Heart left ventricle (tissue), 16 donors: ENCODE measurements at regions not wholly inside any gene's neighbourhood (a gene's known extent, or its start where the extent isn't known, plus 50 kb on each side); places are given as distances from the start of the nearest gene placed in this dataset.
"Not testable (repeated sequence)": the region's sequence is repeated elsewhere in the genome, so short reads cannot be mapped to it uniquely, and the experiment has no call there.

Experiments
- ATAC-seq, 4 donors: fragments of 200-7000 bp; cut with Tn5 transposase; one replicate each; pipeline ENCODE4 v1.9.1; 2020 to 2022; ENCODE audit warnings: moderate library complexity in 4 of 4, mild to moderate bottlenecking in 3 of 4, moderate number of reproducible peaks in 1 of 4
- DNase-seq, 5 donors: peaks; one replicate each; pipeline ENCODE4 v3.0.0-alpha.2; 2020
- H3K27ac ChIP-seq, 12 donors: fragments of 200-600 bp; sonication (generic) in 4 of 12; one replicate each; pipeline versions ENCODE4 v1.5.0 to v1.8.0; 2016 to 2022; ENCODE audit warnings: mild to moderate bottlenecking in 2 of 12
- H3K27me3 ChIP-seq, 9 donors: fragments of 200-600 bp; sonication (generic) in 2 of 9; one replicate each; pipeline versions ENCODE4 v1.5.1 to v1.8.0; 2016 to 2022; ENCODE audit warnings: mild to moderate bottlenecking in 3 of 9
- H3K36me3 ChIP-seq, 9 donors: fragments of 200-600 bp; sonication (generic) in 2 of 9; one replicate each; pipeline versions ENCODE4 v1.5.0 to v1.8.0; 2018 to 2022; ENCODE audit warnings: mild to moderate bottlenecking in 2 of 9
- H3K4me1 ChIP-seq, 12 donors: fragments of 200-600 bp; sonication (generic) in 4 of 12; one replicate each; pipeline versions ENCODE4 v1.5.0 to v1.8.0; 2016 to 2022; ENCODE audit warnings: mild to moderate bottlenecking in 3 of 12
- H3K4me3 ChIP-seq, 12 donors: fragments of 200-600 bp; sonication (generic) in 4 of 12; one replicate each; pipeline versions ENCODE4 v1.5.0 to v1.8.0; 2017 to 2022; ENCODE audit warnings: mild to moderate bottlenecking in 9 of 12, moderate library complexity in 4 of 12
- H3K9me3 ChIP-seq, 12 donors: fragments of 200-600 bp; sonication (generic) in 4 of 12; one replicate each; pipeline versions ENCODE4 v1.5.0 to v1.8.0; 2016 to 2022; ENCODE audit warnings: mild to moderate bottlenecking in 1 of 12
- POLR2A ChIP-seq, 2 donors: fragments of 450-650 bp; IDR thresholded peaks; one replicate each; pipeline ENCODE4 v1.6.1; 2017; ENCODE audit warnings: antibody characterized with exemption in 2 of 2, mild to moderate bottlenecking in 2 of 2, moderate library complexity in 2 of 2
- WGBS, 4 donors: extraction: QIAGEN DNeasy Blood & Tissue Kit in 2 of 4; methylation state at CpG; one replicate each; pipeline versions ENCODE4 v1.1.5 to v1.1.7; 2013 to 2018; 5-methylcytosine and 5-hydroxymethylcytosine counted together
- intact Hi-C, 10 donors: fragments of 100-400 bp; cut with DNase I; formaldehyde crosslinking; loops; one replicate each; pipeline versions ENCODE4 v1.11.1 to v1.14.2; 2022
- TF ChIP-seq, protein P1 (sequence below), 12 donors: fragments of 200-600 bp; sonication (generic) in 4 of 12; IDR thresholded peaks; one replicate each; pipeline versions ENCODE4 v1.5.0 to v1.8.0; 2018 to 2022; ENCODE audit warnings: antibody characterized with exemption in 12 of 12, mild to moderate bottlenecking in 5 of 12
- donor health status: ischemic (EF 13 %, LVEDD 7.1; RV severe dilation, severe dysfunction).
- donor health status: healthy with polysubstance abuse.
- donor health status: DM: no; HTN: yes; CAD: no.
- donor health status: DM: no; HTN: no; CAD: no.
- donor health status: ischemic (EF 25% LVEDD 6.9; RV normal size, moderate dysfunction).
- donor health status: ischemic (EF 25% LVEDD 5.7; RV mildly dilated, moderate dysfunction).
- donor health status: healthy.
- donor health status: DM: yes; HTN: yes; CAD: no.
- donor health status: ischemic (EF 35%, LVEDD 5.7; RV mildly dilated, moderate dysfunction).
- donor health status: nonischemic (EF 11% LVEDD 7.7; RV severe dilation, severe dysfunction).
- donor health status: DM: yes; HTN: yes; CAD: no.
- donor health status: PGD.
- donor health status: ischemic (EF 29% LVEDD 5.4; RV normal size, mild dysfunction).
- donor health status: nonischemic (EF 23%, LVEDD 6.1; RV moderate dilation, normal function).

DNA sequence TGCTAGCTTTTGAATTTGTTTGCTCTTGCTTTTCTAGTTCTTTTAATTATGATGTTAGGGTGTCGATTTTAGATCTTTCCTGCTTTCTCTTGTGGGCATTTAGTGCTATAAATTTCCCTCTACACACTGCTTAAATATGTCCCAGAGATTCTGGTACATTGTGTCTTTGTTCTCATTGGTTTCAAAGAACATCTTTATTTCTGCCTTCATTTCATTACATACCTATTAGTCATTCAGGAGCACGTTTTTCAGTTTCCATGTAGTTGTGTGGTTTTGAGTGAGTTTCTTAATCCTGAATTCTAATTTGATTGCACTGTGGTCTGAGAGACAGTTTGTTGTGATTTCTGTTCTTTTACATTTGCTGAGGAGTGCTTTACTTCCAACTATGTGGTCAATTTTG is 51.2 kb upstream of the MB21D2 start:
- H3K4me3 ChIP-seq, H3K4me1 ChIP-seq, H3K27ac ChIP-seq, ATAC-seq, H3K36me3 ChIP-seq, H3K27me3 ChIP-seq, intact Hi-C loops, H3K9me3 ChIP-seq, DNase-seq: not testable (repeated sequence)
- 64 to 79% (median 76%) methylated on average over 1 to 2 of the region's 2 CpGs for WGBS, 4 donors

GRCh38 chr3:192980632-192981031 is 63.0 kb upstream of the MB21D2 start:
- Histone ChIP-seq H3K9me3 (peaks cover 0 to 20% (median 0%) of the 10 kb centered on the region in 12 donors), H3K4me1 (no peaks in the 10 kb centered on the region), H3K36me3 (no peaks in the 10 kb centered on the region), H3K27ac (no peak overlapping the region), H3K4me3 (no peak overlapping the region), H3K27me3 (peaks cover 0 to 3% (median 0%) of the 10 kb centered on the region in 9 donors)
- 47 to 54% (median 52%) methylated on average over 5 of the region's 5 CpGs for WGBS, 4 donors
- ATAC-seq (no peak), DNase-seq (no peak)
- intact Hi-C loops, result no loop called here
- TF ChIP-seq POLR2A (IDR thresholded peaks at IDR 0.05), result no peak
- TF ChIP-seq, protein P1, sequence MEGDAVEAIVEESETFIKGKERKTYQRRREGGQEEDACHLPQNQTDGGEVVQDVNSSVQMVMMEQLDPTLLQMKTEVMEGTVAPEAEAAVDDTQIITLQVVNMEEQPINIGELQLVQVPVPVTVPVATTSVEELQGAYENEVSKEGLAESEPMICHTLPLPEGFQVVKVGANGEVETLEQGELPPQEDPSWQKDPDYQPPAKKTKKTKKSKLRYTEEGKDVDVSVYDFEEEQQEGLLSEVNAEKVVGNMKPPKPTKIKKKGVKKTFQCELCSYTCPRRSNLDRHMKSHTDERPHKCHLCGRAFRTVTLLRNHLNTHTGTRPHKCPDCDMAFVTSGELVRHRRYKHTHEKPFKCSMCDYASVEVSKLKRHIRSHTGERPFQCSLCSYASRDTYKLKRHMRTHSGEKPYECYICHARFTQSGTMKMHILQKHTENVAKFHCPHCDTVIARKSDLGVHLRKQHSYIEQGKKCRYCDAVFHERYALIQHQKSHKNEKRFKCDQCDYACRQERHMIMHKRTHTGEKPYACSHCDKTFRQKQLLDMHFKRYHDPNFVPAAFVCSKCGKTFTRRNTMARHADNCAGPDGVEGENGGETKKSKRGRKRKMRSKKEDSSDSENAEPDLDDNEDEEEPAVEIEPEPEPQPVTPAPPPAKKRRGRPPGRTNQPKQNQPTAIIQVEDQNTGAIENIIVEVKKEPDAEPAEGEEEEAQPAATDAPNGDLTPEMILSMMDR (IDR thresholded peaks at IDR 0.05), result no peak

DNA sequence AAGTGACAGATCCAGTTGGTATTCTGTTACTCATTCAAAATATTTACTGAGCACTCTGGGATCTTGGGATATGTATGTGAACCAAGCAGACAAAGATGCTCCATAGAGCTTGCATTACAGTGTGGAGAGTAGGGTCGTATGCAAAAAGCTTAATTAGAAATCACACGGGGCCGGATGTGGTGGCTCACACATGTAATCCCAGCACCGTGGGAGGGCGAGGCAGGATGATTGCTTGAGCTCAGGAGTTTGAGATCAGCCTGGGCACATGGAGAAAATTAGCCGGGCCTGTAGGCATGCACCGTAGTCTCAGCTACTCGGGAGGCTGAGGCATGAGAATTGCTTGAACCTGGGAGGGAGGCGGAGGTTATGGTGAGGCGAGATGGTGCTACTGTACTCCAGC is 68.7 kb upstream of the MB21D2 start:
- intact Hi-C loops, result no loop called here
- Histone ChIP-seq H3K27me3 (no peaks in the 10 kb centered on the region), H3K36me3 (no peaks in the 10 kb centered on the region), H3K27ac (no peak overlapping the region), H3K4me1 (no peaks in the 10 kb centered on the region), H3K9me3 (no peaks in the 10 kb centered on the region), H3K4me3 (no peak overlapping the region)
- ATAC-seq (no peak), DNase-seq (no peak)
- WGBS, 4 donors, result 94% methylated on average over 10 of the region's 10 CpGs
- no peak for TF ChIP-seq POLR2A (IDR thresholded peaks at IDR 0.05)
- TF ChIP-seq, protein P1 (IDR thresholded peaks at IDR 0.05), result no peak

DNA sequence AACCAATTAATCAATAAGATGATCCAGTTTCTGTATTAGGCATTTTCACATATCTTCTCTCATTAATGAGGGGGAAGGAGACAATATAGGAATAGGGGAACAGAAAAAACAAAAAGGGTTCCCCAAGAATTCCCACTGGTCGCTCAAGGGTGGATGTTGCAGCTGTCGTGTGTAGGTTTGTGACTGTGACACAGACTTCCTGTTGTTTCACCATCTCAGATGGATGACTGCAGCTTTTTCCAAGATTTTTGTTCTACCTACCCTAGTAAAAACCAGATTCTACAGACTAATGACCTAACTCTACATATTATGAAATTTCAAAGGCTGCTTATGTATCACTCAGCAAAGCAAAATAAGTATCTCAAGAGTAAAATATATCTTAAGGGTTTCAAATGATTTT is 73.7 kb upstream of the MB21D2 start:
- no peaks in the 10 kb centered on the region for H3K27me3 ChIP-seq
- TF ChIP-seq, protein P1 (IDR thresholded peaks at IDR 0.05), result no peak
- no peak for TF ChIP-seq POLR2A (IDR thresholded peaks at IDR 0.05)
- DNase-seq (no peak), ATAC-seq (no peak)
- H3K9me3 ChIP-seq, result no peaks in the 10 kb centered on the region
- H3K4me1 ChIP-seq, result peaks cover 0 to 13% (median 5%) of the 10 kb centered on the region in 12 donors
- no peaks in the 10 kb centered on the region for H3K36me3 ChIP-seq
- H3K27ac ChIP-seq, result no peak overlapping the region
- 63 to 91% (median 76%) methylated on average over 2 of the region's 2 CpGs for WGBS, 4 donors
- no peak overlapping the region for H3K4me3 ChIP-seq
- intact Hi-C loops, result no loop called here

- intact Hi-C loops, result no loop called here
- H3K27me3 ChIP-seq, result no peaks in the 10 kb centered on the region
- no peaks in the 10 kb centered on the region for H3K9me3 ChIP-seq
- no peak overlapping the region for H3K4me3 ChIP-seq
- H3K36me3 ChIP-seq, result no peaks in the 10 kb centered on the region
- DNase-seq (no peak), ATAC-seq (no peak)
- 94 to 98% (median 96%) methylated on average over 6 of the region's 6 CpGs for WGBS, 4 donors
- peaks cover 0 to 13% (median 5%) of the 10 kb centered on the region in 12 donors for H3K4me1 ChIP-seq
- no peak overlapping the region for H3K27ac ChIP-seq
- no peak for TF ChIP-seq POLR2A (IDR thresholded peaks at IDR 0.05)
- TF ChIP-seq, protein P1 (IDR thresholded peaks at IDR 0.05), result no peak
Observed at GRCh38 chr3:192992361-192992760, 74.7 kb upstream of the MB21D2 start.
